Endothelial cell of umbilical vein (primary cell): ENCODE measurements at regions not wholly inside any gene's neighbourhood (a gene's known extent, or its start where the extent isn't known, plus 50 kb on each side); places are given as distances from the start of the nearest gene placed in this dataset.

Experiments
- BruUV-seq: library from RNA; stranded (reverse); fragments of 400-500 nt; replicated peaks from 2 replicates; lab custom pipeline; 2021; lab: Mats Ljungman, UMichigan
- CTCF ChIA-PET: fragments of 300-600, 350-600 bp; sonication (Branson Sonifier 250); formaldehyde crosslinking; loops from one replicate; lab custom pipeline; 2021; ENCODE audit warnings: antibody characterized with exemption, inconsistent platforms; lab: Charles Lee
- POLR2A ChIA-PET: fragments of 300-600, 350-600 bp; sonication (Branson Sonifier 250); formaldehyde crosslinking; loops from one replicate; lab custom pipeline; 2021; ENCODE audit warnings: antibody characterized with exemption, inconsistent platforms; lab: Charles Lee
- DNase-seq: peaks from one replicate; pipeline ENCODE4 v3.0.0-alpha.2; 2011; ENCODE audit warnings: low read depth, low spot score
- FAIRE-seq: peaks from 2 replicates; lab custom pipeline; 2011; peaks lifted over from hg19 to GRCh38; lab: Jason Lieb, UNC
- H2AFZ ChIP-seq: 2 replicates; pipeline ENCODE4 v1.6.0; 2012; ENCODE audit warnings: low read depth, low read length, control low read depth, inconsistent platforms
- H3K27ac ChIP-seq: 2 replicates; pipeline ENCODE4 v1.5.1; 2011; ENCODE audit warnings: low read depth, mild to moderate bottlenecking, control low read depth, low read length, moderate library complexity; ENCODE audit not compliant: insufficient read depth
- H3K27me3 ChIP-seq, 2 experiments: 2 replicates each; pipeline versions ENCODE4 v1.6.0 to v1.6.1; 2011; ENCODE audit warnings: low read length in 2 of 2, mixed read lengths in 1 of 2; ENCODE audit not compliant: control insufficient read depth in 2 of 2, insufficient read depth in 2 of 2
- H3K36me3 ChIP-seq, 2 experiments: 2 replicates in 1 of 2; 3 replicates in 1 of 2; pipeline ENCODE4 v1.5.1; 2011; ENCODE audit warnings: low read length in 2 of 2, mild to moderate bottlenecking in 1 of 2, moderate library complexity in 1 of 2; ENCODE audit not compliant: control insufficient read depth in 2 of 2, insufficient read depth in 2 of 2; ENCODE audit errors: extremely low read depth in 1 of 2
- H3K4me1 ChIP-seq: 3 replicates; pipeline ENCODE4 v1.5.1; 2011; ENCODE audit warnings: mild to moderate bottlenecking, low read length; ENCODE audit not compliant: control insufficient read depth, insufficient read depth; ENCODE audit errors: extremely low read depth
- H3K4me2 ChIP-seq: 2 replicates; pipeline ENCODE4 v1.6.1; 2011; ENCODE audit warnings: low read length, control low read depth, mixed read lengths; ENCODE audit not compliant: insufficient read depth
- H3K4me3 ChIP-seq, 3 experiments: fragments of 200-600 bp in 1 of 3; sonication (generic), shearing (Covaris generic) in 1 of 3; replicated peaks in 1 of 3; 2 replicates each; pipeline ENCODE4 v1.5.1; 2011 to 2016; ENCODE audit warnings: control low read depth in 3 of 3, low read length in 3 of 3, mild to moderate bottlenecking in 2 of 3, inconsistent platforms in 1 of 3, low read depth in 1 of 3, moderate library complexity in 1 of 3; ENCODE audit not compliant: insufficient read depth in 1 of 3
- H3K79me2 ChIP-seq: 2 replicates; pipeline ENCODE4 v1.6.0; 2012; ENCODE audit warnings: low read length, inconsistent platforms; ENCODE audit not compliant: control insufficient read depth, insufficient read depth
- H3K9ac ChIP-seq: replicated peaks from 2 replicates; pipeline ENCODE3; 2011; ENCODE audit warnings: low read length, control low read depth; ENCODE audit not compliant: insufficient read depth; ENCODE audit errors: extremely low read depth
- H3K9me1 ChIP-seq: replicated peaks from 3 replicates; pipeline ENCODE4 v1.6.0; 2011; ENCODE audit warnings: mild to moderate bottlenecking, low read length; ENCODE audit not compliant: control insufficient read depth, insufficient read depth; ENCODE audit errors: extremely low read depth
- H3K9me3 ChIP-seq: replicated peaks from 2 replicates; pipeline ENCODE4 v1.5.1; 2012; ENCODE audit warnings: low read length, inconsistent platforms; ENCODE audit not compliant: control insufficient read depth, insufficient read depth
- H4K20me1 ChIP-seq: replicated peaks from 2 replicates; pipeline ENCODE3; 2011; ENCODE audit warnings: mild to moderate bottlenecking, low read length; ENCODE audit not compliant: control insufficient read depth, insufficient read depth; ENCODE audit errors: extremely low read depth
- CTCF ChIP-seq, 2 donors: IDR thresholded peaks; 1 replicate in 1 of 2; 2 replicates in 1 of 2; pipeline ENCODE4 v1.5.1; 2011; ENCODE audit warnings: low read length in 2 of 2, mild to moderate bottlenecking in 2 of 2, moderate library complexity in 2 of 2, control low read depth in 1 of 2, inconsistent platforms in 1 of 2, low read depth in 1 of 2; ENCODE audit not compliant: insufficient read depth in 1 of 2; ENCODE audit errors: extremely low read depth in 1 of 2
- EZH2 ChIP-seq: IDR thresholded peaks from 2 replicates; pipeline ENCODE4 v1.6.1; 2012; ENCODE audit warnings: borderline replicate concordance, low read depth, mild to moderate bottlenecking, moderate library complexity, low read length, inconsistent platforms; ENCODE audit not compliant: severe bottlenecking
- FOS ChIP-seq: IDR thresholded peaks from 2 replicates; pipeline ENCODE4 v1.6.1; 2011; ENCODE audit warnings: mild to moderate bottlenecking, low read length, moderate library complexity, borderline replicate concordance; ENCODE audit not compliant: insufficient read depth
- GATA2 ChIP-seq: IDR thresholded peaks from 2 replicates; pipeline ENCODE4 v1.7.0; 2011; ENCODE audit warnings: low read depth, mild to moderate bottlenecking, moderate library complexity, mixed read lengths, low read length; ENCODE audit not compliant: insufficient read length, insufficient read depth
- JUN ChIP-seq: IDR thresholded peaks from 2 replicates; pipeline ENCODE4 v1.6.1; 2011; ENCODE audit warnings: borderline replicate concordance, low read depth; ENCODE audit not compliant: insufficient read length, insufficient read depth
- MAX ChIP-seq: IDR thresholded peaks from 2 replicates; pipeline ENCODE4 v1.6.1; 2011; ENCODE audit not compliant: insufficient read depth, insufficient read length
- MYC ChIP-seq: IDR thresholded peaks from one replicate; pipeline ENCODE4 v1.6.1; 2011; ENCODE audit warnings: mild to moderate bottlenecking, low read depth, low read length
- POLR2A ChIP-seq: IDR thresholded peaks from 2 replicates; pipeline ENCODE4 v1.6.1; 2012; ENCODE audit warnings: low read depth, mild to moderate bottlenecking, control low read depth, low read length
- POLR2AphosphoS5 ChIP-seq: IDR thresholded peaks from 2 replicates; pipeline ENCODE4 v1.6.1; 2012; ENCODE audit warnings: low read depth, mild to moderate bottlenecking, control low read depth, low read length, moderate library complexity; ENCODE audit not compliant: insufficient read depth
- dilution Hi-C: fragments of 300-500 bp; cut with MboI; formaldehyde crosslinking; loops from one replicate; pipeline ENCODE4 v1.15.0; 2019; ENCODE audit warnings: low sequenced_read_pairs; ENCODE audit not compliant: extremely low pct_ligation_motif_present
- intact Hi-C: fragments of 100-400 bp; cut with micrococcal nuclease; formaldehyde crosslinking; loops from one replicate; pipeline ENCODE4 v1.10.0; 2022

- H4K20me1 ChIP-seq: no peaks in the 10 kb centered on the region
- H2AFZ ChIP-seq: no peak overlapping the region
- no peak overlapping the region for H3K27ac ChIP-seq
- intact Hi-C loops (no loop called here), dilution Hi-C loops (no loop called here)
- ChIA-PET POLR2A (no interaction called here), CTCF (no interaction called here)
- no peaks in the 10 kb centered on the region for H3K36me3 ChIP-seq
- H3K79me2 ChIP-seq: no peaks in the 10 kb centered on the region
- FAIRE-seq (no peak), DNase-seq (no peak)
- peaks cover 1 to 2% of the 10 kb centered on the region in 2 experiments for H3K27me3 ChIP-seq
- TF ChIP-seq FOS (no peak), MYC (no peak), MAX (no peak)
- no peak overlapping the region for H3K9ac ChIP-seq
- no peaks in the 10 kb centered on the region for H3K9me3 ChIP-seq
- BruUV-seq: no TSS peak
- no peaks in the 10 kb centered on the region for H3K4me1 ChIP-seq
- H3K4me2 ChIP-seq: no peak overlapping the region
- H3K4me3 ChIP-seq: no peak overlapping the region
- H3K9me1 ChIP-seq: no peaks in the 10 kb centered on the region
These were observed 177.3 kb upstream of the PLXNC1 start for GRCh38 chr12:93970900-93971688.

GRCh38 chr12:93972411-93973208 is 175.8 kb upstream of the PLXNC1 start:
- H3K4me2 ChIP-seq: no peak overlapping the region
- H3K36me3 ChIP-seq: no peaks in the 10 kb centered on the region
- H3K9me1 ChIP-seq: no peaks in the 10 kb centered on the region
- peaks cover 1 to 2% of the 10 kb centered on the region in 2 experiments for H3K27me3 ChIP-seq
- intact Hi-C loops: no loop called here
- no TSS peak for BruUV-seq
- no peak for DNase-seq
- TF ChIP-seq MAX (no peak), CTCF (IDR thresholded peaks at IDR 0.05; ENCODE audit: extremely low read depth in 1 of 2, insufficient read depth in 1 of 2, low read depth in 1 of 2, low read length in 2 of 2) (no peak), GATA2 (no peak), EZH2 (no peak), POLR2A (no peak), MYC (no peak), POLR2AphosphoS5 (no peak), FOS (no peak), JUN (no peak)
- no peaks in the 10 kb centered on the region for H3K4me1 ChIP-seq
- no peak overlapping the region for H2AFZ ChIP-seq
- FAIRE-seq: no peak
- dilution Hi-C loops: no loop called here
- POLR2A ChIA-PET: no interaction called here
- CTCF ChIA-PET: interaction anchor here (2.4 to 3.1 kb wide), 2 partner anchors 129 to 205 kb away, joined by 8 to 13 read pairs; no protein-coding TSS in a partner anchor
- no peak overlapping the region for H3K27ac ChIP-seq
- no peaks in the 10 kb centered on the region for H3K79me2 ChIP-seq
- H3K9ac ChIP-seq: no peak overlapping the region
- no peak overlapping the region for H3K4me3 ChIP-seq
- no peaks in the 10 kb centered on the region for H3K9me3 ChIP-seq
- no peaks in the 10 kb centered on the region for H4K20me1 ChIP-seq
